ENCODE measurements at regions not wholly inside any gene's neighbourhood (a gene's known extent, or its start where the extent isn't known, plus 50 kb on each side); places are given as distances from the start of the nearest gene placed in this dataset.
"Not testable (repeated sequence)": the region's sequence is repeated elsewhere in the genome, so short reads cannot be mapped to it uniquely, and the experiment has no call there.

- no peak for DNase-seq (ENCODE audit: low read depth)
These were observed 533.3 kb downstream of the LRRC70 start for GRCh38 chr5:63111891-63112290.

DNA sequence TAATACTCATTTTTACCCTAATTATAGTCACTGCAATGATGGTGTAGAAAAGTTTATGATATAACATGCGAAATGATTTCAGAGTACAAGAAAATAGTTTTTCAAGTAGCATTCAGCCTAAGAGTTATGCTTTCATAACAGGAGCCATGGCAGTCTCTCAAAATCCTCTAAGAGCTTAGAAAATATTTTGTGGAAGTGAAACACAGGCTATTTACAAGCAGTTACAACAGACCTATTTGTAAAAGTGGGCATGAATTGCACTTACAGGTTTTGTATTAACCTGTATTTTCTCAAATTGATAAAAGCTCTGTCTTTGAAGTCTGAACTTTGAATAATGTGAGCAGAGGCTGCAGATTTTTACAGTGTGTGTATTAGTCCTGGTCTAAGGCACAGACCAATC, 523.3 kb downstream of the LRRC70 start:
- no peak for DNase-seq (ENCODE audit: low read depth)

DNA sequence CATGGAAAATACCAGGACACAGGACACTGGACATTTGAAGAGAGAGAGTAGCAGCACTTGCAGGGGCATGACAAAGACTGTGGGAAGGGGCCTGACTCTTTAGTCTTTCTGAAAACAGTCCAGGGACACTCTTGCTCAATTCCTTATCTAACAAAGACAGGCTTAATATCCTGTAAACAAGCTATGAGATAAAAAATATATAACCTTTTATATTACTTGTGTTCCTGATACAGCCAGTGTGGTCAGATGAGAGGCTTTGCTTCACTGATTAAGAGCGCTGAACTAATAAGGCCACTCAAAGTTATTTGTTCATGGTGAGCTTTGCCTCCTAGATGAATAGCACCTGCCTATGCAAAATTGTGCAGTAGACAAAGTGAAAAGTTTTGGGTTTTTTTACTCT, 518.7 kb downstream of the LRRC70 start:
- DNase-seq (ENCODE audit: low read depth), result no peak

- no peak for DNase-seq (ENCODE audit: low read depth)
These were observed 516.1 kb downstream of the LRRC70 start for GRCh38 chr5:63094730-63095129.

DNA sequence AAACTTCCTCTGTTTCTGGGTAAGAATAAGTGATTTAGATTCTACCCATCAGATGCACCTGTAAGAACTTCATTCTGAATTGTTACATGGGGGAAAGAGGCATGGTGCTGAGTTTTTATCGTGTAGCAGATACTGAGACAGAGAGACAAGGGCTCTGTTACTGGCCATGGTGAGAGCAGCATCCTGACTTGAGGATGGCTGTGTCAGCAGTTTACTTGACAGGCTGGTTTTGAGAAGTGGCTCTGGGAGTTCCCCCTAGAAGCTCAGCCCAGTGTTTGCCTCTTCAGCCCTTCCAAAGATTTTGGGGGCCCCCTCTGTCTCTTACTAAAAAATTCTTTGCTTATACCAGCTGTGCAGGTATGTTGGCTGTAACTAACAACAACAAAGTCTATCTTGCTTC, 510.5 kb downstream of the LRRC70 start:
- no peak for DNase-seq (ENCODE audit: low read depth)

DNA sequence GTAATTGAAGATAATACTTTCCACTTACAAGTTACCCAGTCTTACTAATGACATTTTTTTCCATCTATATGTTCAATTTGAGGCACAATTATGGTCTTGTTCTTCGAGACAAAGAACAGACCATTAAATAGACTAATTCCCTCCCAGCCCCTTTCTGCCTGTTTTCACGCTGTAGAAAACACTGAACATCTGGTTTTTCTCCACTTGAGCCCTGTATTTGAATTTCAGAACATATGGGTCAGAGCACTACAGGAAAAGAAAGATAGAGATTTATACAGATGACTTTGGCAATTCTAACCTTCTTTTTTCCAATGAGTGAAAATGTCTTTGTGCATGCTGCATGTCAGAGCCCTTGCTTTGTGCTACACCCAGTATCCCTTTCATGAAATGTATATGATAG, 506.9 kb downstream of the LRRC70 start:
- no peak for DNase-seq (ENCODE audit: low read depth)

DNA sequence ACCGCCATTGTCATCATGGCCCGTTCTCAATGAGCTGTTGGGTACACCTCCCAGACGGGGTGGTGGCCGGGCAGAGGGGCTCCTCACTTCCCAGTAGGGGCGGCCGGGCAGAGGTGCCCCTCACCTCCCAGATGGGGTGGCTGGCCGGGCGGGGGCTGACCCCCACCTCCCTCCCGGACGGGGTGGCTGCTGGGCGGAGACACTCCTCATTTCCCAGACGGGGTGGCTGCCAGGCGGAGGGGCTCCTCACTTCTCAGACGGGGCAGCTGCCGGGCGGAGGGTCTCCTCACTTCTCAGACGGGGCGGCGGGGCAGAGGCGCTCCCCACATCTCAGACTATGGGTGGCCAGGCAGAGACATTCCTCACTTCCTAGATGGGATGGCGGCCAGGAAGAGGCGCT, 505.1 kb downstream of the LRRC70 start:
- DNase-seq (ENCODE audit: low read depth), result not testable (repeated sequence)

DNA sequence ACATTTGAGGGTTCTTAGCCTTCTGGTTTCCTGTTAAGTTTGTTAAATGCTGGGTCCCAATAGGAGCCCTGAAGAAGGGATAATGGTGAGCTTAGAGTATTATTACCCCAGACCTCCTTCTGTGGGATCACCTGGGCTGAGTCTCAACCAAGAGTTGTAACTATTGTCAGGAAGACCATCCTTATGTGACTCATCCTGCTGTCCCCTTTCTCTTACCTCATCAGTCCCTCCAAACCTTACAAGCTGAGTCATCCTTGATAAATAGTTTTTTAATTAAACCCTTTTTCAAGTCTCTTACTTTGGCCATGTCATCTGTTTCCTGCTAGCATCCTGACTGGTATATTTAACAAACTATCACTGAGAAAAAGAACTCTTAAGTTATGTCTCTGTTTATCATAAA, 502.8 kb downstream of the LRRC70 start:
- no peak for DNase-seq (ENCODE audit: low read depth)

- DNase-seq (ENCODE audit: low read depth), result no peak
These were observed 491.4 kb downstream of the LRRC70 start for GRCh38 chr5:63070001-63070400.

- no peak for DNase-seq (ENCODE audit: low read depth)
These were observed 476.8 kb downstream of the LRRC70 start for GRCh38 chr5:63055421-63055820.

DNA sequence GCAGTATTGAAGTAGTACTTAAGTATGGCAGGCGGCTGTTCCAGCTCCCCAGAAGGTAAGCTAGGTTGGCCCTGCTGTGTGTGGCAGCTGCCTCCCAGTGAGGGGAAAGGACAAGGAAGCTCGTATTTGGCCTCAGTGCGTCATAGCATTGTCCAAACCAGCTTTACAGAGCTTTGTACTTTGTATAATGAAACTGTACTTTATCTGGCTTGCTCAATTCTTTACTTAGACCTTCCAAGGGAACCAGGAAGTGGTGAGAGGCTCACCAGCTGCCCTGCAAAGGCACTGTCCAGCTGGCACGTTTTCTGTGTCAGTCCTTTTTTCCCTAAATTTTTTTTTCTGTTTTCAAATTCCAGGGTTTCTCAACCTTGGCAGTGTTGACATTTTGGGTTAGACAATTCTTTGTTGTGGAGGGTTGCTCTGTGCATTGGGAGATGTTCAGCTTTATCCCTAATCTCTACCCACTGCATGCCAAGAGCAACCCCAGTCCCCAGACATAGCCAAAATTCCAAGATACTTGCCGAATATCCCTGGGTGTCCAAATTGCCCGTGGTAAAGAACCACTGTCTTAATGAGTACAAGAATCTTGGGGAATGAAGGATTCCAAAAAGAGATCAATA, 474.5 kb downstream of the LRRC70 start:
- DNase-seq (ENCODE audit: low read depth), result no peak

- DNase-seq (ENCODE audit: low read depth), result no peak
These were observed 472.3 kb downstream of the LRRC70 start for GRCh38 chr5:63050916-63051315.

DNA sequence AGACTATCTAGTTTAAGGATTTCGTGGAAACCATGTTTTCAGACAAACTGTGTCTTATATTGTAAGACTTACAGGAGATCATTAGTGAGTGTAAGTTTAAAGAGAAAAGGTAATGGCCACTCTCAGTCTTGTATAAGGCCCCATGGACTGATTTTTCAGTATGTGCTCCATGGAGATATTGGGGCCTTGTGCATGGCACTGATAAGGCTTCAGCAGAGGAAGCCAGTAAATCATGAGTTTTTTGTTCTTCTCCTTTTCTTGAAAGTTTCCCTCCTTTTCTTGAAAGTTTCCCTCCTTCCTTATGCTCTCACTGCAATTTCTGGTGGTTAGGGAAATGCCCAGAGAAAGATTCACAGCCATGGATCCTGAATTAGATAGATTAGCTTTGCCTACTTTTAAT, 471.3 kb downstream of the LRRC70 start:
- DNase-seq (ENCODE audit: low read depth), result no peak

DNA sequence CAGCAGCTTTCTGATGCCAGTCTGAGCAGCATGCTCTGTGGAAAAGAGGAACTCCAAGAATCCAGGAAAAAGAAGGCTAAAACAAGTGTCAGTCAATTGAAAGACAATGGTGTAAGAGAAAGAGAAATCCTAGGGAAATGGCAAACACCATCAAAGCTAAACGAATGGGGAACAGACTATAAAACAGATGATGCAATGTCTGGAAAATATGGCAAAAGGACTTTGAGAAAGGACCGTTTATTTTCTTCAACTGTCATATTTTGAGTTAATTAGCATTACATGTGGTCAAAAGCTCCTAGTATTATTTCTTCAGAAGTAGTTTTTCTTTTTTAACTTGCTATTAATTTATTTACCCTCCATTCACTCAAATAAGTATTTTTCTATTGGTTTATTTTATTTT, 465.2 kb downstream of the LRRC70 start:
- no peak for DNase-seq (ENCODE audit: low read depth)

DNA sequence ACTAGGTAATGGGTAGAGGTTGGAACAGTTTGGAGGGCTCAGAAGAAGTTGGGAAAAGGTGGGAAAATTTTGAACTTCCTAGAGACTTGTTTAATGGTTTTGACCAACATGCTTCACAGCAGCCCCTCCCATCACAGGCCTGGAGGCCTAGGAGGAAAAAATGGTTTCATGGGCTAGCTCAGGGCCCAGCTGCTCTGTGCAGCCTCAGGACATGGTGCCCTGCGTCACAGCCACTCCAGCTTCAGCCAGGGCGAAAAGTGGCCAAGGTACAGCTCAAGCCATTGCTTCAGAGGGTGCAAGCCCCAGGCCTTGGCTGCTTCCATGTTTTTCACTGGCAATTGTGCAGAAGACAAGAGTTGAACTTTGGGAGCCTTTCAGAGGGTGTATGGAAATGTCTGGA, 453.7 kb downstream of the LRRC70 start:
- no peak for DNase-seq (ENCODE audit: low read depth)

GRCh38 chr5:63029891-63030290, 451.3 kb downstream of the LRRC70 start:
- no peak for DNase-seq (ENCODE audit: low read depth)

DNA sequence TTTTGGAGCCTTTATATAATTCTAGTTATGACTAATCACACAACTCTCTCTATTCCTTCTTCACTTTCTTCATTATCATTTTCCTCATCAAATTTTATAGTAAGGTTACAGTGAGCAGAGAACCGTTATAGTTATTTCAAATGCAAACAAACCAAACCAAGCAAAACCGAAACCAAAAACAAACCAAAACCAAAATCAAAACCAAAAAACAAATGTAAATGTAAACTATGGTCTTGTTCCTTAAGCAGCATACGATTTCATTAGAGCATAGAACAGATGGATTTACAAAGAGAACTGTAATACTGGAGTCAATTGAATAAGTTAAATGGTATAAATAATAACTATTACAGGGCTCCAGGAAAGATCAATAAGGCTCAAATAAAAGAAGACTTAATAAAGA, 447.1 kb downstream of the LRRC70 start:
- DNase-seq (ENCODE audit: low read depth), result no peak

DNA sequence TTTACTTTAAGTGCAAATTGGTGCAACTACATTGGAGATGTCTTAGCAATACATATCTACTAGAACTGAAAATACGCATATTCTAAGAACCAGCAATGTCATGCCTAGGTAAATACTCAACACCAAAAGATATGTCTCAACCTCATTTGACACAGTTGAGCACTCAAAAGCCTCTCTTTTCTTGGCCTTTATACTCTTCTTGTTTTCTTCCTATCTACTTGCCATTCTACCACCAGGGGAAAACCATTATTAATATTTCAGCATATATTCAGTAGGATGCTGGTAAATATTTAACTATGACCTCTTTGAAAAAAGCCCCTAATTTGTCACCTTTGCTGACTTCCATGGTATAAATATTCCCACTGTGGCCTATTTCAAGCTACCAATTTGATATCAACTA, 443.8 kb downstream of the LRRC70 start:
- no peak for DNase-seq (ENCODE audit: low read depth)

GRCh38 chr5:63011158-63011557, 432.5 kb downstream of the LRRC70 start:
- DNase-seq (ENCODE audit: low read depth), result no peak

DNA sequence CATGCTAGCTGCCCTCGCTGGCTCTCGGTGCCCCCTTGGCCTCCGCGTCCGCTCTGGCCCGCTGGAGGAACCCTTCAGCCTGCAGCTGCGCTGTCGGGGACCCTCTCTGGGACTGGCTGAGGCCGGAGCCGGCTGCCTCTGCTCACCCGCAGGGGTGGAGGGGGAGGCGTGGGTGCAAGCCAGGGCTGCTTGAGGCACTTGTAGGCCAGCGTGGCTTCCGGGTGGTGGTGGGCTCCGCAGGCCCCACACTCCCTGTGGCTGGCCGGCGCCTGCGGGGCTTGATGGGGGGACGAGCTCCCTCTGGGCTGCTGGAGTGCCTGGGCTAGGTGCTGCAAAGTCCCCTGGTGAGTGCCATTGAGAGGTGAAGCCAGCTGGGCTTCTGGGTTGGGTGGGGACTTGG, 429.6 kb downstream of the LRRC70 start:
- no peak for DNase-seq (ENCODE audit: low read depth)

GRCh38 chr5:62994842-62995241, 416.2 kb downstream of the LRRC70 start:
- not testable (repeated sequence) for DNase-seq (ENCODE audit: low read depth)

DNA sequence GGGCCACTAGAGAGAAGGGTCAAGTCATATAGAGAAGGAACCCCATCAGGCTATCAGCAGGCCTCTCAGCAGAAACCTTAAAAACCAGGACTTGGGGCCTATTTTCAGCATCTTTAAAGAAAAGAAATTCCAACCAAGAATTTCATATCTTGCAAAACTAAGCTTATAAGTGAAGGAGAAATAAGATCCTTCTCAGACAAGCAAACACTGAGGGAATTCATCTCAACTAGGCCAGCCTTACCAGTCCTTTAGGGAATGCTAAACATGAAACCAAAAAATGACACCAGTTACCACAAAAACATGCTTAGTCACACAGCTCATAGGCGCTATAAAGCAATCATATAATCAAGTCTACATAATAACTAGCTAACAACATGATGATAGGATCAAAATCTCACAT, 407.1 kb downstream of the LRRC70 start:
- no peak for DNase-seq (ENCODE audit: low read depth)

DNA sequence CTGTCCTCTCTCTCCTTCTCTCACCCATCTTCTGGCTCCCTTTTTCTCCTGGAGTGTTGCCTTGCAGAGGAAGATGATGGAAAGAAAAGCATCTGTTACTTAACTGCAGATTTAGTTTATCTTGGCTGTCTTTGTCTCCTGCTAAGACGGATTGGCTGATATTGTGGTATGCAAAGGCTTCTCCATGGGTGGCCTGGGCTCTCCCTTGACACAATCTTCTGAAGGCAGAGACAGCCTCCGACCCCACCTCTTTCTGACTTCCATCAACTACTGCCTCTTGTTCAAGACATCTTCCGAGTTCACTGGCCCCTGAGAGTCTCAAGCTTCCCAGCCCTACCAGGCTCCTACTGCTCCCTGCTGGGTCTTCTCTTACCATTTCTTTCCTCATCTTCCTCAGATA, 403.7 kb downstream of the LRRC70 start:
- DNase-seq (ENCODE audit: low read depth), result no peak

- no peak for DNase-seq (ENCODE audit: low read depth)
These were observed 402.3 kb downstream of the LRRC70 start for GRCh38 chr5:62980884-62981283.

- no peak for DNase-seq (ENCODE audit: low read depth)
These were observed 400.9 kb downstream of the LRRC70 start for GRCh38 chr5:62979472-62979871.

Data from ELR (cell line).